ENCODE measurements at regions not wholly inside any gene's neighbourhood (a gene's known extent, or its start where the extent isn't known, plus 50 kb on each side); places are given as distances from the start of the nearest gene placed in this dataset.

GRCh38 chr21:19440792-19441655 lies 1037.4 kb upstream of the TMPRSS15 start:
- no peak for DNase-seq (ENCODE audit: extremely low read depth, insufficient read length)
- no peaks in the 10 kb centered on the region for H3K27me3 ChIP-seq (replicated peaks; ENCODE audit: control insufficient read depth, insufficient read depth, low read length)
- no peak overlapping the region for H3K4me3 ChIP-seq (replicated peaks; ENCODE audit: low read depth, low read length)
- no peak for TF ChIP-seq CTCF (IDR thresholded peaks at IDR 0.05; ENCODE audit: insufficient read depth, low read length, poor library complexity, severe bottlenecking)
- no peaks in the 10 kb centered on the region for H3K36me3 ChIP-seq (ENCODE audit: control insufficient read depth, insufficient read depth, low read length)

GRCh38 chr21:19458295-19458694 lies 1054.7 kb upstream of the TMPRSS15 start:
- no peak for TF ChIP-seq CTCF (IDR thresholded peaks at IDR 0.05; ENCODE audit: insufficient read depth, low read length, poor library complexity, severe bottlenecking)
- DNase-seq (ENCODE audit: extremely low read depth, insufficient read length), result no peak
- H3K36me3 ChIP-seq (ENCODE audit: control insufficient read depth, insufficient read depth, low read length), result no peaks in the 10 kb centered on the region
- no peaks in the 10 kb centered on the region for H3K27me3 ChIP-seq (replicated peaks; ENCODE audit: control insufficient read depth, insufficient read depth, low read length)
- H3K4me3 ChIP-seq (replicated peaks; ENCODE audit: low read depth, low read length), result no peak overlapping the region

- H3K4me3 ChIP-seq (replicated peaks; ENCODE audit: low read depth, low read length), result no peak overlapping the region
- no peak for DNase-seq (ENCODE audit: extremely low read depth, insufficient read length)
- no peaks in the 10 kb centered on the region for H3K36me3 ChIP-seq (ENCODE audit: control insufficient read depth, insufficient read depth, low read length)
- H3K27me3 ChIP-seq (replicated peaks; ENCODE audit: control insufficient read depth, insufficient read depth, low read length), result no peaks in the 10 kb centered on the region
- TF ChIP-seq CTCF (IDR thresholded peaks at IDR 0.05; ENCODE audit: insufficient read depth, low read length, poor library complexity, severe bottlenecking), result no peak
Observed at GRCh38 chr21:19461481-19462205, 1058.1 kb upstream of the TMPRSS15 start.

GRCh38 chr21:19463966-19464365 lies 1060.4 kb upstream of the TMPRSS15 start:
- DNase-seq (ENCODE audit: extremely low read depth, insufficient read length), result no peak
- H3K4me3 ChIP-seq (replicated peaks; ENCODE audit: low read depth, low read length), result no peak overlapping the region
- H3K36me3 ChIP-seq (ENCODE audit: control insufficient read depth, insufficient read depth, low read length), result no peaks in the 10 kb centered on the region
- H3K27me3 ChIP-seq (replicated peaks; ENCODE audit: control insufficient read depth, insufficient read depth, low read length), result no peaks in the 10 kb centered on the region
- no peak for TF ChIP-seq CTCF (IDR thresholded peaks at IDR 0.05; ENCODE audit: insufficient read depth, low read length, poor library complexity, severe bottlenecking)

GRCh38 chr21:19468991-19469715 lies 1065.6 kb upstream of the TMPRSS15 start:
- H3K4me3 ChIP-seq (replicated peaks; ENCODE audit: low read depth, low read length), result no peak overlapping the region
- DNase-seq (ENCODE audit: extremely low read depth, insufficient read length), result no peak
- no peaks in the 10 kb centered on the region for H3K36me3 ChIP-seq (ENCODE audit: control insufficient read depth, insufficient read depth, low read length)
- TF ChIP-seq CTCF (IDR thresholded peaks at IDR 0.05; ENCODE audit: insufficient read depth, low read length, poor library complexity, severe bottlenecking), result no peak
- H3K27me3 ChIP-seq (replicated peaks; ENCODE audit: control insufficient read depth, insufficient read depth, low read length), result no peaks in the 10 kb centered on the region

Measured in GM06990 (cell line).